Ishikawa (cell line): ENCODE measurements at regions not wholly inside any gene's neighbourhood (a gene's known extent, or its start where the extent isn't known, plus 50 kb on each side); places are given as distances from the start of the nearest gene placed in this dataset.

Experiments used
- EGR1 ChIP-seq: IDR thresholded peaks from 2 replicates; pipeline ENCODE4 v1.6.1; 2012
- REST ChIP-seq: IDR thresholded peaks from 2 replicates; pipeline ENCODE4 v1.6.1; 2012; ENCODE audit warnings: low read depth, mild to moderate bottlenecking
- YY1 ChIP-seq: IDR thresholded peaks from 2 replicates; pipeline ENCODE4 v1.6.1; 2012; ENCODE audit warnings: low read depth

GRCh38 chr22:44383652-44384562, 71.2 kb upstream of the SHISAL1 start:
- no peak for TF ChIP-seq REST
- no peak for TF ChIP-seq EGR1
- no peak for TF ChIP-seq YY1
